GM19438 (cell line): ENCODE measurements at regions not wholly inside any gene's neighbourhood (a gene's known extent, or its start where the extent isn't known, plus 50 kb on each side); places are given as distances from the start of the nearest gene placed in this dataset.

Source experiments
- ATAC-seq: cut with Tn5 transposase; IDR thresholded peaks from one replicate; pipeline ENCODE4 v1.9.1; 2021; ENCODE audit warnings: low read depth; ENCODE audit not compliant: unreplicated experiment

- ATAC-seq = no peak
Measured at GRCh38 chr1:209038735-209039134, 544.8 kb upstream of the CAMK1G start.

GRCh38 chr1:209040351-209040750, 543.2 kb upstream of the CAMK1G start:
- no peak for ATAC-seq

- ATAC-seq = no peak
Measured at GRCh38 chr1:209041927-209042326, 541.6 kb upstream of the CAMK1G start.

GRCh38 chr1:209042413-209042812, 541.1 kb upstream of the CAMK1G start:
- ATAC-seq = no peak

GRCh38 chr1:209045331-209046057, 538.0 kb upstream of the CAMK1G start:
- no peak for ATAC-seq

- ATAC-seq = no peak
Measured at GRCh38 chr1:209046058-209046417, 537.5 kb upstream of the CAMK1G start.

GRCh38 chr1:209046935-209047334, 536.6 kb upstream of the CAMK1G start:
- ATAC-seq = no peak

GRCh38 chr1:209048941-209049669, 534.4 kb upstream of the CAMK1G start:
- ATAC-seq = no peak

GRCh38 chr1:209051570-209051969, 531.9 kb upstream of the CAMK1G start:
- ATAC-seq = no peak

GRCh38 chr1:209053587-209053986, 529.9 kb upstream of the CAMK1G start:
- ATAC-seq = no peak

- no peak for ATAC-seq
Measured at GRCh38 chr1:209057083-209057482, 526.4 kb upstream of the CAMK1G start.

- ATAC-seq = no peak
Measured at GRCh38 chr1:209057901-209058300, 525.6 kb upstream of the CAMK1G start.

GRCh38 chr1:209059376-209059775, 524.1 kb upstream of the CAMK1G start:
- ATAC-seq = no peak

- ATAC-seq = no peak
Measured at GRCh38 chr1:209059981-209060380, 523.5 kb upstream of the CAMK1G start.

- no peak for ATAC-seq
Measured at GRCh38 chr1:209062081-209062620, 521.4 kb upstream of the CAMK1G start.

- no peak for ATAC-seq
Measured at GRCh38 chr1:209062863-209063262, 520.7 kb upstream of the CAMK1G start.

GRCh38 chr1:209063767-209064659, 519.5 kb upstream of the CAMK1G start:
- ATAC-seq = no peak

GRCh38 chr1:209064850-209065706, 518.4 kb upstream of the CAMK1G start:
- ATAC-seq = no peak

GRCh38 chr1:209072481-209072880, 511.0 kb upstream of the CAMK1G start:
- no peak for ATAC-seq

GRCh38 chr1:209073879-209074278, 509.6 kb upstream of the CAMK1G start:
- no peak for ATAC-seq
